ENCODE measurements at regions not wholly inside any gene's neighbourhood (a gene's known extent, or its start where the extent isn't known, plus 50 kb on each side); places are given as distances from the start of the nearest gene placed in this dataset.
A peak's percentile ranks its signal among the peaks of the same experiment; 100 is the strongest.

- 0% methylated on average over 3 of the region's 3 CpGs for WGBS (ENCODE audit: insufficient coverage, low coverage, missing lambda C conversion rate)
These were observed 809.4 kb downstream of the PRELID2 start for GRCh38 chr5:145025775-145026174.

More at GRCh38 chr5:145025775-145026174, 809.4 kb downstream of the PRELID2 start:
- Histone ChIP-seq H3K27ac (ENCODE audit: extremely low read depth, low read depth, low read length) (no peak overlapping the region), H3K4me1 (replicated peaks in 1 of 2; ENCODE audit: control insufficient read depth in 2 of 2, insufficient read depth in 2 of 2, low read length in 2 of 2) (no peaks in the 10 kb centered on the region), H3K79me2 (ENCODE audit: control insufficient read depth, insufficient read depth, low read length) (no peaks in the 10 kb centered on the region), H3K36me3 (ENCODE audit: control insufficient read depth, insufficient read depth, low read length) (no peaks in the 10 kb centered on the region), H3K4me3 (no peak overlapping the region), H3K9me1 (ENCODE audit: control insufficient read depth, insufficient read depth, low read length) (no peaks in the 10 kb centered on the region), H3K9me3 (replicated peaks; ENCODE audit: control insufficient read depth, insufficient read depth, low read depth, low read length) (0 out of 2 replicates have a peak, but pooled peaks cover 2% of the 10 kb centered on the region), H3K9ac (ENCODE audit: insufficient read depth in 1 of 2, low read depth in 2 of 2, low read length in 2 of 2) (no peak overlapping the region), H3K27me3 (ENCODE audit: control insufficient read depth in 2 of 2, insufficient read depth in 2 of 2, low read length in 2 of 2) (no peaks in the 10 kb centered on the region), H4K20me1 (replicated peaks; ENCODE audit: control insufficient read depth, insufficient read depth, low read length) (no peaks in the 10 kb centered on the region), H3K4me2 (ENCODE audit: insufficient read depth, low read length) (no peak overlapping the region), H2AFZ (ENCODE audit: low read depth, low read length) (no peak overlapping the region)
- FAIRE-seq: no peak
- TF ChIP-seq ELF4 (CRISPR knock-in tag; IDR thresholded peaks at IDR 0.05) (no peak), TCF3 (CRISPR knock-in tag; IDR thresholded peaks at IDR 0.05) (0 out of 2 replicates have a peak, but pooled peaks have one; percentile 12), XRCC3 (IDR thresholded peaks at IDR 0.05) (no peak), GTF2E2 (tag; IDR thresholded peaks at IDR 0.05) (no peak), FOXA3 (CRISPR knock-in tag; conservative IDR thresholded peaks at IDR 0.05 in 1 of 2, IDR thresholded peaks at IDR 0.05 in 1 of 2) (peak; percentile 19 to 56; a peak in 3 of 4 replicates), BCOR (IDR thresholded peaks at IDR 0.05) (no peak), SPI1 (IDR thresholded peaks at IDR 0.05; ENCODE audit: borderline replicate concordance, low read depth, low read length) (peak; percentile 37; the same call in 1 of the 2 replicates), ZNF512 (tag; IDR thresholded peaks at IDR 0.05) (no peak)
- ATAC-seq: no peak
- in situ Hi-C loops (cut with MboI): no loop called here
- no TSS peak for BruUV-seq (replicated peaks)
- intact Hi-C loops (cut with micrococcal nuclease): no loop called here
- no peak for DNase-seq (ENCODE audit: extremely low read depth in 1 of 4, low spot score in 3 of 4)
- CTCF ChIA-PET (ENCODE audit: low intra/inter-chr PET ratio): no interaction called here
- POLR2A ChIA-PET: no interaction called here

Data from K562 (cell line).